RWPE2 (cell line): ENCODE measurements at regions not wholly inside any gene's neighbourhood (a gene's known extent, or its start where the extent isn't known, plus 50 kb on each side); places are given as distances from the start of the nearest gene placed in this dataset.

ENCODE experiments used
- ATAC-seq: fragments of 200-7000 bp; cut with Tn5 transposase; 3 replicates; pipeline ENCODE4 v1.9.1; 2021; ENCODE audit warnings: low read depth
- DNase-seq: peaks from one replicate; pipeline ENCODE4 v3.0.0-alpha.2; 2020; ENCODE audit warnings: low spot score
- H3K27ac ChIP-seq: fragments of 450-650 bp; 2 replicates; pipeline ENCODE4 v1.5.1; 2017; ENCODE audit warnings: mild to moderate bottlenecking; ENCODE audit not compliant: poor library complexity, severe bottlenecking
- H3K27me3 ChIP-seq: fragments of 250-450 bp; sonication (Bioruptor Pico); 2 replicates; pipeline ENCODE4 v1.5.1; 2021; ENCODE audit warnings: mild to moderate bottlenecking, moderate library complexity; ENCODE audit not compliant: insufficient read depth, poor library complexity, severe bottlenecking
- H3K36me3 ChIP-seq: fragments of 250-450 bp; sonication (Bioruptor Pico); 2 replicates; pipeline ENCODE4 v1.5.1; 2020; ENCODE audit warnings: low read depth, mild to moderate bottlenecking, moderate library complexity
- H3K4me1 ChIP-seq: fragments of 250-450 bp; sonication (Bioruptor Pico); 2 replicates; pipeline ENCODE4 v1.5.1; 2021; ENCODE audit warnings: mild to moderate bottlenecking, moderate library complexity; ENCODE audit not compliant: insufficient read depth, poor library complexity, severe bottlenecking
- H3K4me3 ChIP-seq: fragments of 250-450 bp; sonication (Bioruptor Pico); 2 replicates; pipeline ENCODE4 v1.5.1; 2021; ENCODE audit warnings: mild to moderate bottlenecking, moderate library complexity; ENCODE audit not compliant: severe bottlenecking
- H3K9me3 ChIP-seq: fragments of 250-450 bp; sonication (Bioruptor Pico); 2 replicates; pipeline ENCODE4 v1.5.1; 2021; ENCODE audit warnings: mild to moderate bottlenecking, moderate library complexity; ENCODE audit not compliant: severe bottlenecking
- TF ChIP-seq, protein P1 (sequence below): fragments of 450-650 bp; IDR thresholded peaks from one replicate; pipeline ENCODE4 v1.5.1; 2017; ENCODE audit warnings: mild to moderate bottlenecking, moderate library complexity; ENCODE audit not compliant: poor library complexity, severe bottlenecking

DNA sequence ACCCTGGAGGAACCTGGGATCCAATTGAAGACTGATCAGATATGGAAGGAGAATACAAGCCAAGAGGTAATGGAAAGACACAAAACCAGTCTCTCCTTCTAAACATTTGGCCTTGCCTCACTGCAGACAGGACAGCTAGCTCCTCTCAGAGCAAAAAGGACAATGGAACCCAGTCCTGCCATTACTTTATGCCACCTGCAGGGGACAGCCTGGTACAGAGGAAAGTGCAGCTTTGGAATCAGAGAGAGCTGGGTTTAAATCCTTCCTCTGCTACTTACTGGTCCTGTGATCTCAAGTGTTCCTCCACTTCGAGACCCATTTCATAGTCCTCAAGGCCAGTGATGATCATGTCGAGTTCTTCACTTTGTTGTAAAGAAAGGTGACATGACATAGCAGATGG is 159.4 kb upstream of the SMAD3 start:
- Histone ChIP-seq H3K4me3 (no peak overlapping the region), H3K9me3 (no peaks in the 10 kb centered on the region), H3K36me3 (no peaks in the 10 kb centered on the region), H3K4me1 (no peaks in the 10 kb centered on the region), H3K27ac (no peak overlapping the region), H3K27me3 (no peaks in the 10 kb centered on the region)
- ATAC-seq (no peak), DNase-seq (peak; percentile 8)
- TF ChIP-seq, protein P1, sequence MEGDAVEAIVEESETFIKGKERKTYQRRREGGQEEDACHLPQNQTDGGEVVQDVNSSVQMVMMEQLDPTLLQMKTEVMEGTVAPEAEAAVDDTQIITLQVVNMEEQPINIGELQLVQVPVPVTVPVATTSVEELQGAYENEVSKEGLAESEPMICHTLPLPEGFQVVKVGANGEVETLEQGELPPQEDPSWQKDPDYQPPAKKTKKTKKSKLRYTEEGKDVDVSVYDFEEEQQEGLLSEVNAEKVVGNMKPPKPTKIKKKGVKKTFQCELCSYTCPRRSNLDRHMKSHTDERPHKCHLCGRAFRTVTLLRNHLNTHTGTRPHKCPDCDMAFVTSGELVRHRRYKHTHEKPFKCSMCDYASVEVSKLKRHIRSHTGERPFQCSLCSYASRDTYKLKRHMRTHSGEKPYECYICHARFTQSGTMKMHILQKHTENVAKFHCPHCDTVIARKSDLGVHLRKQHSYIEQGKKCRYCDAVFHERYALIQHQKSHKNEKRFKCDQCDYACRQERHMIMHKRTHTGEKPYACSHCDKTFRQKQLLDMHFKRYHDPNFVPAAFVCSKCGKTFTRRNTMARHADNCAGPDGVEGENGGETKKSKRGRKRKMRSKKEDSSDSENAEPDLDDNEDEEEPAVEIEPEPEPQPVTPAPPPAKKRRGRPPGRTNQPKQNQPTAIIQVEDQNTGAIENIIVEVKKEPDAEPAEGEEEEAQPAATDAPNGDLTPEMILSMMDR, result peak; percentile 42

DNA sequence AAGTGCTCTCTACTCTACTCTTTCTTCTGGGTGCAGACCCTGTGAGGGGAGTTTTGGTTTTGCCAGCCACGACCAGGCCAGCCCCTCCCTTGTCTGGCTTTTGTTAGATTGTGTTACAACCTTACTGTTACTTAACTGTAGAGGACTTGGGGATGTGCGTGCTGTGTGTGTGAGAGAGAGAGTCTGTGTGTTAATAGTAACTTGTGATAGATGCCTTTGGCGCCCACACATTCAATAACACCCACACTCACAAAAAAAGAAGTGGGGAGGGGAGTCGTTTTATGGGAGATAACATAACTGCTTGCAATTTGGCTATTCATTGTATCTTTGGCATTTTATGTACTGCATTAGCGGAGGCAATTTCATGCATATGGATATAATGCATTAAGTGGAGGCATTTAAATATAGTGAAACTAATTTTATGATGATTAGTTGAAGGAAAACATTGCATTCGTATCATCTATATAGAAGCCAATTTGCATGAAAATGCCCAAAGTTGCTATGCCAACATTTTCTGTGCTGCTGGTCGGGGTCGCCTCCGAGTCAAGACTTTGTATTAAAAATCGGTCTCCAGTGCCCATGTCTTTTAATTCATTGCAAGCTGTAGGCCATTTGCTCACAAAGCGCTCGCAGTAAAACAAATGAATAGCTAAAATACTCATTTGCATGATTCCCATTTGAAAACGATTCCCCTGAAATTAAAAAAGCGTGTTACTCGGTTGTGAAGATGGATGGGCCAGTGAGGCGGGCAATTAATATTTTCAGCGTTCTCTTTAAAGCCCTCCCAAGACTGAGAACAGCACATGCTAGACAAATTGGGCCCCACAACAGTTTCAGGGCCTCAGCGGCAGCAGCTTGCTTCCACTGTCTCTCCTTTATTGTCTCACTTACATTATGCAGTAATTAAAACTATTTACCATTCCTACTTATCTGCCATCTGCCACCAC is 158.5 kb upstream of the SMAD3 start:
- Histone ChIP-seq H3K9me3 (no peaks in the 10 kb centered on the region), H3K27me3 (no peaks in the 10 kb centered on the region), H3K4me3 (no peak overlapping the region), H3K4me1 (no peaks in the 10 kb centered on the region), H3K36me3 (no peaks in the 10 kb centered on the region), H3K27ac (no peak overlapping the region)
- peak; percentile 11 for DNase-seq
- no peak for ATAC-seq
- TF ChIP-seq, protein P1, result no peak

DNA sequence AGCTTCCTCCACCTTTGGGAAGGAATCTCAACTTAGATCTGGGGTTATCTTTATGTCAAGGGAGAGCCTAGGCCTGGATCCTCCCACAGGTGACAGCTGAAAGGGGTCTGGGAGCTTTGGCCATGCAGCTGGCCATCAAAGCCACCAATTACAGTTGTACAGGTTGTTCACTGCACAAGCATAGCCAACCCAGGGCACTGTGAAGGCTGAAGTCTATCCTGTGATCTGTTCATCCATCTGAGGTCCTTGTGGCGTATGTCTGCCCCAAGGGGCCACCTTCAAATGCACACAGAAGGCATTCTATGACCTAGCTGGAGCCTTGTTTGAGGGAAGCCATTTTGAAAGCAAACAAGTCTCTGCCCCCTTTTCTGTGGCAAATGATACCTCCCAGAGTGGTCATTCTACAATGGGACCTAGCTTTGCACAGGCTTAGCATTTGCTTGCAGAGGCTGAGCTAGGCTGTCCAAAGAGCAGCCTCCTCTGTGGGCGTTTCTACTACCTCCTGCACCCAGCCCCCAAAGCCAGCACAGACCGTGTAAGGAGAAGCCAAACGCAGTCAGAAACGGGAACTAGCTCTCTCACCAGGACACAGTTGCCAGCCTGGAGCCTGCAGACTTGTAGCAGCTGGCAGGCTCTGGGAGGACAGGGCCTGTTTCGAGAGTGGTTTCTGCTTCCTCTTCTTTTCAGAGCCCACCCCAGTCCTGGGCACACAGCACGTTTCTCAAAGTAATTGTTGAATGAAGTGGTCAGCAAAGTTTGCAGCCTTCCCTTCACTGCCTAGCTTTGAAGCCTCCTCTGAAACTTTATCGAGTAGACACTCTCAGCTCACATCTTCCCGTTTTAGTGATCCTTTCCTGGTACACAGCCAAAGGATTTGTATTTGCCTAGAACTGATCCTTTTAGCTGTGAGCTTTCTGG is 157.3 kb upstream of the SMAD3 start:
- H3K27me3 ChIP-seq, result no peaks in the 10 kb centered on the region
- no peaks in the 10 kb centered on the region for H3K4me1 ChIP-seq
- H3K4me3 ChIP-seq, result no peak overlapping the region
- TF ChIP-seq, protein P1, result no peak
- ATAC-seq (0 out of 3 replicates have a peak, but pooled peaks have one; percentile 13), DNase-seq (peak; percentile 57)
- no peaks in the 10 kb centered on the region for H3K36me3 ChIP-seq
- H3K27ac ChIP-seq, result no peak overlapping the region
- no peaks in the 10 kb centered on the region for H3K9me3 ChIP-seq

DNA sequence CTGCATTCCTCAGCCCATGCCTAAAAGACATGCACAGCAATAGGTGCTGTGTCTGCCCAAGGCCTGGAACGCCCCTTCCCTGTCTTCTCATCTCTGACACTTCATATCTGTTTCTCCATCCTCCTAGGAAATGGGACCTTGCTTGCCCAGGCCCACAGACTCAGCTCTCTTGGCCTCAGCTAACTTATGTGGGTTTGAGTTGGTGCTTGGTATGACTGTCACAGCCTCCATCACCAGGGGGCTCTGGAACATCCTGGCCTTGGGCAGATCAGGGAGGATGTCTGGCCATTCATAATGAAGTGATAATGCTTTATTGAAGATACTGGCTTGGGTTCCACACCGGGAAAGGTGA is 156.7 kb upstream of the SMAD3 start:
- TF ChIP-seq, protein P1, result peak; percentile 8
- Histone ChIP-seq H3K4me1 (no peaks in the 10 kb centered on the region), H3K36me3 (no peaks in the 10 kb centered on the region), H3K27me3 (no peaks in the 10 kb centered on the region), H3K9me3 (no peaks in the 10 kb centered on the region), H3K27ac (no peak overlapping the region), H3K4me3 (no peak overlapping the region)
- ATAC-seq (peak; percentile 17; the same call in 1 of the 3 replicates), DNase-seq (peak; percentile 21)
